ENCODE measurements at regions not wholly inside any gene's neighbourhood (a gene's known extent, or its start where the extent isn't known, plus 50 kb on each side); places are given as distances from the start of the nearest gene placed in this dataset.

GRCh38 chr7:16295558-16295957 is 125.8 kb downstream of the CRPPA start:
- Histone ChIP-seq H3K4me1 (ENCODE audit: insufficient read depth) (no peaks in the 10 kb centered on the region), H3K27me3 (ENCODE audit: insufficient read depth) (no peaks in the 10 kb centered on the region), H3K79me2 (replicated peaks; ENCODE audit: insufficient read depth) (no peaks in the 10 kb centered on the region), H3K9me2 (ENCODE audit: insufficient read depth) (no peaks in the 10 kb centered on the region), H3K36me3 (ENCODE audit: insufficient read depth) (no peaks in the 10 kb centered on the region), H4K20me1 (replicated peaks; ENCODE audit: insufficient read depth) (no peaks in the 10 kb centered on the region), H3K4me2 (no peak overlapping the region), H2AFZ (no peak overlapping the region), H3F3A (replicated peaks; ENCODE audit: low read depth) (no peaks in the 10 kb centered on the region), H3K4me3 (no peak overlapping the region), H3K27ac (ENCODE audit: low read depth) (no peak overlapping the region)
- ATAC-seq, result no peak
- Mint-ChIP-seq H3K4me3 (no peak overlapping the region), H3K36me3 (ENCODE audit: low read depth) (no peaks in the 10 kb centered on the region), H3K27ac (no peak overlapping the region), H3K4me1 (no peaks in the 10 kb centered on the region), H3K27me3 (ENCODE audit: insufficient read depth, low read depth, poor library complexity) (no peaks in the 10 kb centered on the region), H3K9me3 (no peaks in the 10 kb centered on the region)
- DNase-seq (ENCODE audit: low spot score), result no peak
- TF ChIP-seq CTCF (conservative IDR thresholded peaks at IDR 0.05; ENCODE audit: low read depth in 2 of 2) (no peak), ZNF114 (CRISPR knock-in tag; IDR thresholded peaks at IDR 0.05) (no peak), ZNF462 (CRISPR knock-in tag; IDR thresholded peaks at IDR 0.05) (no peak), NANOG (IDR thresholded peaks at IDR 0.05; ENCODE audit: borderline replicate concordance) (no peak), EZH2 (IDR thresholded peaks at IDR 0.05; ENCODE audit: low read depth, unreplicated experiment) (no peak), CREB1 (CRISPR knock-in tag; IDR thresholded peaks at IDR 0.05; ENCODE audit: low read depth) (no peak), EZH2phosphoT487 (IDR thresholded peaks at IDR 0.05; ENCODE audit: unreplicated experiment) (no peak), POLR2AphosphoS5 (IDR thresholded peaks at IDR 0.05; ENCODE audit: low read depth) (no peak), ZNF331 (CRISPR knock-in tag; IDR thresholded peaks at IDR 0.05; ENCODE audit: low read depth) (no peak), JUNB (IDR thresholded peaks at IDR 0.05; ENCODE audit: unreplicated experiment) (no peak), STAT1 (IDR thresholded peaks at IDR 0.05; ENCODE audit: unreplicated experiment) (no peak), REST (IDR thresholded peaks at IDR 0.05; ENCODE audit: unreplicated experiment) (no peak)
- TF ChIP-seq, protein P1, sequence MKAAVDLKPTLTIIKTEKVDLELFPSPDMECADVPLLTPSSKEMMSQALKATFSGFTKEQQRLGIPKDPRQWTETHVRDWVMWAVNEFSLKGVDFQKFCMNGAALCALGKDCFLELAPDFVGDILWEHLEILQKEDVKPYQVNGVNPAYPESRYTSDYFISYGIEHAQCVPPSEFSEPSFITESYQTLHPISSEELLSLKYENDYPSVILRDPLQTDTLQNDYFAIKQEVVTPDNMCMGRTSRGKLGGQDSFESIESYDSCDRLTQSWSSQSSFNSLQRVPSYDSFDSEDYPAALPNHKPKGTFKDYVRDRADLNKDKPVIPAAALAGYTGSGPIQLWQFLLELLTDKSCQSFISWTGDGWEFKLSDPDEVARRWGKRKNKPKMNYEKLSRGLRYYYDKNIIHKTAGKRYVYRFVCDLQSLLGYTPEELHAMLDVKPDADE (IDR thresholded peaks at IDR 0.05), result no peak

All from GM23338 (cell line).